PC-9 (cell line): ENCODE measurements at regions not wholly inside any gene's neighbourhood (a gene's known extent, or its start where the extent isn't known, plus 50 kb on each side); places are given as distances from the start of the nearest gene placed in this dataset.

Source experiments
- BruUV-seq: library from RNA; stranded (reverse); fragments of 400-500 nt; replicated peaks from 2 replicates; lab custom pipeline; 2021; lab: Mats Ljungman, UMichigan
- CTCF ChIA-PET: fragments of 300-600 bp; sonication (Branson Sonifier 250); formaldehyde crosslinking; loops from one replicate; lab custom pipeline; 2022; ENCODE audit warnings: antibody characterized with exemption; lab: Charles Lee
- POLR2A ChIA-PET: fragments of 300-600 bp; sonication (Branson Sonifier 250); formaldehyde crosslinking; loops from one replicate; lab custom pipeline; 2022; ENCODE audit warnings: antibody characterized with exemption; ENCODE audit not compliant: unreplicated experiment; lab: Charles Lee
- DNase-seq, 2 experiments: peaks; one replicate each; pipeline versions ENCODE4 v3.0.0 to v3.0.0-alpha.2; 2015 to 2022; ENCODE audit warnings: mixed read lengths in 1 of 2
- H2AFZ ChIP-seq: fragments of 200-600 bp; sonication (generic); 2 replicates; pipeline ENCODE4 v1.8.1; 2017; ENCODE audit warnings: antibody characterized with exemption
- H3F3A ChIP-seq: fragments of 200-600 bp; sonication (generic); 2 replicates; pipeline ENCODE4 v1.8.1; 2017; ENCODE audit warnings: antibody characterized with exemption, mild to moderate bottlenecking, low read depth; ENCODE audit not compliant: insufficient read depth
- H3K27ac ChIP-seq: fragments of 200-600 bp; sonication (generic); 2 replicates; pipeline ENCODE4 v1.6.1; 2016; ENCODE audit warnings: mixed run types
- H3K27me3 ChIP-seq: fragments of 200-600 bp; sonication (generic); 2 replicates; pipeline ENCODE4 v1.6.1; 2016; ENCODE audit warnings: low read depth, mixed run types; ENCODE audit not compliant: insufficient read depth
- H3K36me3 ChIP-seq: fragments of 200-600 bp; sonication (generic); 2 replicates; pipeline ENCODE4 v1.6.1; 2016; ENCODE audit warnings: low read depth, mixed run types
- H3K4me1 ChIP-seq: fragments of 200-600 bp; sonication (generic); replicated peaks from 2 replicates; pipeline ENCODE4 v1.6.1; 2016; ENCODE audit warnings: mixed run types; ENCODE audit not compliant: insufficient read depth
- H3K4me2 ChIP-seq: fragments of 200-600 bp; sonication (generic); 2 replicates; pipeline ENCODE4 v1.6.1; 2017; ENCODE audit warnings: mixed run types
- H3K4me3 ChIP-seq: fragments of 200-600 bp; sonication (generic); 2 replicates; pipeline ENCODE4 v1.6.1; 2016; ENCODE audit warnings: mixed run types
- H3K79me2 ChIP-seq: fragments of 200-600 bp; sonication (generic); 2 replicates; pipeline ENCODE4 v1.6.1; 2017; ENCODE audit warnings: low read depth, mixed run types
- H3K9me2 ChIP-seq: fragments of 200-600 bp; sonication (generic); 2 replicates; pipeline ENCODE4 v1.8.1; 2017; ENCODE audit warnings: mild to moderate bottlenecking; ENCODE audit not compliant: insufficient read depth
- H3K9me3 ChIP-seq: fragments of 200-600 bp; sonication (generic); 2 replicates; pipeline ENCODE4 v1.8.1; 2016; ENCODE audit warnings: low read depth; ENCODE audit not compliant: insufficient read depth
- H4K20me1 ChIP-seq: fragments of 200-600 bp; sonication (generic); 2 replicates; pipeline ENCODE4 v1.8.1; 2017; ENCODE audit not compliant: insufficient read depth
- CTCF ChIP-seq: fragments of 200-600 bp; sonication (generic); conservative IDR thresholded peaks from 2 replicates; pipeline ENCODE4 v1.6.1; 2017; ENCODE audit warnings: mixed run types, antibody characterized with exemption, mild to moderate bottlenecking, moderate library complexity
- EZH2 ChIP-seq: fragments of 200-600 bp; sonication (generic); IDR thresholded peaks from 2 replicates; pipeline ENCODE4 v1.8.0; 2017; ENCODE audit warnings: antibody characterized with exemption, low read depth
- intact Hi-C: fragments of 100-400 bp; cut with micrococcal nuclease; formaldehyde crosslinking; loops from one replicate; pipeline ENCODE4 v1.10.0; 2022; ENCODE audit not compliant: unreplicated experiment

- Histone ChIP-seq H3K9me3 (no peaks in the 10 kb centered on the region), H3K27me3 (no peaks in the 10 kb centered on the region), H3F3A (no peaks in the 10 kb centered on the region), H3K9me2 (no peaks in the 10 kb centered on the region), H3K4me3 (no peak overlapping the region), H2AFZ (no peak overlapping the region), H3K4me2 (no peak overlapping the region), H4K20me1 (no peaks in the 10 kb centered on the region), H3K27ac (no peak overlapping the region), H3K79me2 (no peaks in the 10 kb centered on the region), H3K36me3 (no peaks in the 10 kb centered on the region), H3K4me1 (no peaks in the 10 kb centered on the region)
- POLR2A ChIA-PET, result no interaction called here
- no peak for DNase-seq
- intact Hi-C loops, result no loop called here
- CTCF ChIA-PET, result no interaction called here
- TF ChIP-seq CTCF, result no peak
- TF ChIP-seq EZH2, result no peak
- BruUV-seq, result no TSS peak
Measured at GRCh38 chr4:166635367-166635766, 598.9 kb downstream of the SPOCK3 start.

- DNase-seq, result no peak
- Histone ChIP-seq H3K4me1 (no peaks in the 10 kb centered on the region), H3F3A (no peaks in the 10 kb centered on the region), H3K9me3 (no peaks in the 10 kb centered on the region), H3K27me3 (no peaks in the 10 kb centered on the region), H3K27ac (no peak overlapping the region), H3K4me2 (no peak overlapping the region), H4K20me1 (no peaks in the 10 kb centered on the region), H3K36me3 (no peaks in the 10 kb centered on the region), H3K79me2 (no peaks in the 10 kb centered on the region), H2AFZ (no peak overlapping the region), H3K4me3 (no peak overlapping the region), H3K9me2 (no peaks in the 10 kb centered on the region)
- TF ChIP-seq CTCF (no peak), EZH2 (no peak)
- BruUV-seq, result no TSS peak
- intact Hi-C loops, result no loop called here
- ChIA-PET POLR2A (no interaction called here), CTCF (no interaction called here)
Measured at GRCh38 chr4:166637816-166638215, 596.5 kb downstream of the SPOCK3 start.

- no peak overlapping the region for H3K4me3 ChIP-seq
- CTCF ChIA-PET, result no interaction called here
Measured at GRCh38 chr4:166655231-166655630, 579.1 kb downstream of the SPOCK3 start.

More at GRCh38 chr4:166655231-166655630, 579.1 kb downstream of the SPOCK3 start:
- H3K9me2 ChIP-seq, result no peaks in the 10 kb centered on the region
- H3K27me3 ChIP-seq, result no peaks in the 10 kb centered on the region
- intact Hi-C loops, result no loop called here
- no TSS peak for BruUV-seq
- POLR2A ChIA-PET, result no interaction called here
- no peak overlapping the region for H2AFZ ChIP-seq
- H3K27ac ChIP-seq, result no peak overlapping the region
- TF ChIP-seq EZH2 (no peak), CTCF (no peak)
- no peaks in the 10 kb centered on the region for H3K4me1 ChIP-seq
- H3F3A ChIP-seq, result no peaks in the 10 kb centered on the region
- no peak for DNase-seq
- H3K9me3 ChIP-seq, result no peaks in the 10 kb centered on the region
- no peak overlapping the region for H3K4me2 ChIP-seq
- H4K20me1 ChIP-seq, result no peaks in the 10 kb centered on the region
- no peaks in the 10 kb centered on the region for H3K36me3 ChIP-seq
- no peaks in the 10 kb centered on the region for H3K79me2 ChIP-seq
